ENCODE measurements at regions not wholly inside any gene's neighbourhood (a gene's known extent, or its start where the extent isn't known, plus 50 kb on each side); places are given as distances from the start of the nearest gene placed in this dataset.

GRCh38 chrY:7318122-7318521 is 406.6 kb upstream of the AMELY start:
- intact Hi-C loops (cut with DNase I) = no loop called here
- Histone ChIP-seq H3K4me3 (no peak overlapping the region), H3K27ac (no peak overlapping the region), H3K4me1 (replicated peaks in 1 of 2) (no peaks in the 10 kb centered on the region), H3K9me3 (replicated peaks in 1 of 3) (no peaks in the 10 kb centered on the region), H3K36me3 (replicated peaks in 1 of 2) (no peaks in the 10 kb centered on the region), H3K27me3 (no peaks in the 10 kb centered on the region)
- TF ChIP-seq CTCF (IDR thresholded peaks at IDR 0.05) = no peak
- no peak for TF ChIP-seq POLR2A (IDR thresholded peaks at IDR 0.05)
- no peak for DNase-seq
- WGBS, 4 donors = 88 to 97% methylated on average over 5 of the region's 5 CpGs; no CpG with 5 or more reads in 2 of the 4 donors

- H3K27ac ChIP-seq = no peak overlapping the region
- no peaks in the 10 kb centered on the region for H3K9me3 ChIP-seq (replicated peaks in 1 of 3)
- H3K27me3 ChIP-seq = no peaks in the 10 kb centered on the region
- H3K4me3 ChIP-seq = no peak overlapping the region
- intact Hi-C loops (cut with DNase I) = no loop called here
- no peaks in the 10 kb centered on the region for H3K4me1 ChIP-seq (replicated peaks in 1 of 2)
- 52 to 66% methylated on average over 3 of the region's 3 CpGs; no CpG with 5 or more reads in 2 of the 4 donors for WGBS, 4 donors
- TF ChIP-seq POLR2A (IDR thresholded peaks at IDR 0.05) = no peak
- TF ChIP-seq CTCF (IDR thresholded peaks at IDR 0.05) = no peak
- no peaks in the 10 kb centered on the region for H3K36me3 ChIP-seq (replicated peaks in 1 of 2)
- DNase-seq = no peak
Measured at GRCh38 chrY:7317571-7317970, 406.0 kb upstream of the AMELY start.

GRCh38 chrY:7310482-7311269 is 399.1 kb upstream of the AMELY start:
- TF ChIP-seq CTCF (IDR thresholded peaks at IDR 0.05) (no peak), POLR2A (IDR thresholded peaks at IDR 0.05) (no peak)
- Histone ChIP-seq H3K9me3 (replicated peaks in 1 of 3) (no peaks in the 10 kb centered on the region), H3K4me1 (replicated peaks in 1 of 2) (no peaks in the 10 kb centered on the region), H3K27ac (no peak overlapping the region), H3K36me3 (replicated peaks in 1 of 2) (no peaks in the 10 kb centered on the region), H3K4me3 (no peak overlapping the region), H3K27me3 (no peaks in the 10 kb centered on the region)
- WGBS, 4 donors = 70 to 72% methylated on average over 5 to 6 of the region's 6 CpGs; no CpG with 5 or more reads in 2 of the 4 donors
- intact Hi-C loops (cut with DNase I) = no loop called here
- DNase-seq = no peak

GRCh38 chrY:7308816-7309215 is 397.3 kb upstream of the AMELY start:
- no peak for DNase-seq
- 82 to 86% methylated on average over 5 of the region's 5 CpGs; no CpG with 5 or more reads in 2 of the 4 donors for WGBS, 4 donors
- H3K36me3 ChIP-seq (replicated peaks in 1 of 2) = no peaks in the 10 kb centered on the region
- TF ChIP-seq CTCF (IDR thresholded peaks at IDR 0.05) = no peak
- TF ChIP-seq POLR2A (IDR thresholded peaks at IDR 0.05) = no peak
- H3K4me1 ChIP-seq (replicated peaks in 1 of 2) = no peaks in the 10 kb centered on the region
- H3K9me3 ChIP-seq (replicated peaks in 1 of 3) = no peaks in the 10 kb centered on the region
- no peak overlapping the region for H3K27ac ChIP-seq
- no peaks in the 10 kb centered on the region for H3K27me3 ChIP-seq
- H3K4me3 ChIP-seq = no peak overlapping the region
- intact Hi-C loops (cut with DNase I) = no loop called here

Data from adrenal gland (tissue), 9 donors.